Fibroblast of skin of left biceps (primary cell): ENCODE measurements at regions not wholly inside any gene's neighbourhood (a gene's known extent, or its start where the extent isn't known, plus 50 kb on each side); places are given as distances from the start of the nearest gene placed in this dataset.

Experiments
- DNase-seq, 2 experiments: peaks; one replicate each; pipeline ENCODE4 v3.0.0-alpha.2; 2013; ENCODE audit warnings: low read depth in 2 of 2

- no peak for DNase-seq
These were observed 186.0 kb downstream of the KIF20B start for GRCh38 chr10:89887406-89887805.

- DNase-seq: no peak
These were observed 186.4 kb downstream of the KIF20B start for GRCh38 chr10:89887830-89888229.

- no peak for DNase-seq
These were observed 187.1 kb downstream of the KIF20B start for GRCh38 chr10:89888321-89889070.

GRCh38 chr10:89889606-89890005 lies 188.2 kb downstream of the KIF20B start:
- DNase-seq: no peak

GRCh38 chr10:89891006-89891535 lies 189.7 kb downstream of the KIF20B start:
- DNase-seq: no peak

GRCh38 chr10:89894051-89894450 lies 192.7 kb downstream of the KIF20B start:
- DNase-seq: no peak

- no peak for DNase-seq
These were observed 199.2 kb downstream of the KIF20B start for GRCh38 chr10:89900554-89900953.

- no peak for DNase-seq
These were observed 200.5 kb downstream of the KIF20B start for GRCh38 chr10:89901895-89902294.

- DNase-seq: no peak
These were observed 203.4 kb downstream of the KIF20B start for GRCh38 chr10:89904755-89905154.

GRCh38 chr10:89909752-89910151 lies 208.4 kb downstream of the KIF20B start:
- no peak for DNase-seq

- no peak for DNase-seq
These were observed 213.6 kb downstream of the KIF20B start for GRCh38 chr10:89915021-89915420.

- DNase-seq: no peak
These were observed 214.6 kb downstream of the KIF20B start for GRCh38 chr10:89915968-89916367.

- DNase-seq: no peak
These were observed 215.3 kb downstream of the KIF20B start for GRCh38 chr10:89916468-89917215.

- no peak for DNase-seq
These were observed 220.0 kb downstream of the KIF20B start for GRCh38 chr10:89921403-89921802.

GRCh38 chr10:89923661-89924060 lies 222.3 kb downstream of the KIF20B start:
- no peak for DNase-seq

GRCh38 chr10:89924261-89924660 lies 222.9 kb downstream of the KIF20B start:
- no peak for DNase-seq

GRCh38 chr10:89926736-89927135 lies 225.3 kb downstream of the KIF20B start:
- DNase-seq: no peak

GRCh38 chr10:89929282-89930026 lies 228.1 kb downstream of the KIF20B start:
- no peak for DNase-seq

- DNase-seq: no peak
These were observed 236.1 kb downstream of the KIF20B start for GRCh38 chr10:89937494-89937893.

GRCh38 chr10:89940076-89940475 lies 238.7 kb downstream of the KIF20B start:
- no peak for DNase-seq

GRCh38 chr10:89942217-89942616 lies 240.8 kb downstream of the KIF20B start:
- DNase-seq: no peak

- no peak for DNase-seq
These were observed 242.7 kb downstream of the KIF20B start for GRCh38 chr10:89944138-89944537.
